H9 (cell line): ENCODE measurements at regions not wholly inside any gene's neighbourhood (a gene's known extent, or its start where the extent isn't known, plus 50 kb on each side); places are given as distances from the start of the nearest gene placed in this dataset.
"Not testable (repeated sequence)": the region's sequence is repeated elsewhere in the genome, so short reads cannot be mapped to it uniquely, and the experiment has no call there.

Source experiments
- DNase-seq: peaks from one replicate; pipeline ENCODE4 v3.0.0-alpha.2; 2017
- H2AFZ ChIP-seq: one replicate; pipeline ENCODE4 v1.6.1; 2013; ENCODE audit warnings: mild to moderate bottlenecking, low read length, control low read depth, moderate library complexity
- H2AK5ac ChIP-seq: 2 replicates; pipeline ENCODE4 v1.6.1; 2013; ENCODE audit warnings: low read length, control low read depth, mixed read lengths; ENCODE audit not compliant: insufficient read length
- H2BK120ac ChIP-seq: one replicate; pipeline ENCODE4 v1.6.1; 2013; ENCODE audit warnings: low read depth, mild to moderate bottlenecking, low read length, control low read depth, inconsistent platforms; ENCODE audit not compliant: poor library complexity, severe bottlenecking
- H2BK12ac ChIP-seq: 2 replicates; pipeline ENCODE4 v1.6.1; 2013; ENCODE audit warnings: low read length, control low read depth, mixed read lengths, low read depth; ENCODE audit not compliant: insufficient read length
- H2BK15ac ChIP-seq: 2 replicates; pipeline ENCODE4 v1.6.1; 2013; ENCODE audit warnings: low read depth, low read length, control low read depth
- H2BK20ac ChIP-seq: one replicate; pipeline ENCODE4 v1.6.1; 2013; ENCODE audit warnings: low read depth, mild to moderate bottlenecking, low read length, control low read depth, inconsistent platforms; ENCODE audit not compliant: poor library complexity, severe bottlenecking
- H2BK5ac ChIP-seq: 2 replicates; pipeline ENCODE4 v1.6.1; 2013; ENCODE audit warnings: low read length, control low read depth, mixed read lengths; ENCODE audit not compliant: insufficient read length
- H3K14ac ChIP-seq: 2 replicates; pipeline ENCODE4 v1.6.1; 2013; ENCODE audit warnings: low read length, control low read depth; ENCODE audit not compliant: insufficient read depth
- H3K18ac ChIP-seq: 2 replicates; pipeline ENCODE4 v1.6.1; 2013; ENCODE audit warnings: low read depth, mild to moderate bottlenecking, mixed read lengths, low read length, control low read depth; ENCODE audit not compliant: insufficient read length
- H3K23ac ChIP-seq: 2 replicates; pipeline ENCODE4 v1.6.1; 2013; ENCODE audit warnings: low read length, control low read depth, mixed read lengths, low read depth; ENCODE audit not compliant: insufficient read length
- H3K23me2 ChIP-seq: 2 replicates; pipeline ENCODE4 v1.6.1; 2013; ENCODE audit warnings: low read depth, mild to moderate bottlenecking, mixed read lengths, low read length, control low read depth; ENCODE audit not compliant: insufficient read length, poor library complexity, severe bottlenecking
- H3K27ac ChIP-seq: 2 replicates; pipeline ENCODE4 v1.5.1; 2013; ENCODE audit warnings: low read length, control low read depth, mixed read lengths, low read depth; ENCODE audit not compliant: insufficient read length
- H3K27me3 ChIP-seq: 2 replicates; pipeline ENCODE4 v1.6.1; 2013; ENCODE audit warnings: low read length, control low read depth, inconsistent platforms; ENCODE audit not compliant: insufficient read depth
- H3K4ac ChIP-seq: 2 replicates; pipeline ENCODE4 v1.6.1; 2013; ENCODE audit warnings: low read depth, mild to moderate bottlenecking, control low read depth, inconsistent platforms, low read length, moderate library complexity
- H3K4me1 ChIP-seq: 2 replicates; pipeline ENCODE4 v1.6.1; 2013; ENCODE audit warnings: low read length, control low read depth, inconsistent platforms; ENCODE audit not compliant: insufficient read depth
- H3K4me2 ChIP-seq: 2 replicates; pipeline ENCODE4 v1.6.1; 2013; ENCODE audit warnings: low read length, control low read depth, mixed read lengths; ENCODE audit not compliant: insufficient read length, insufficient read depth
- H3K56ac ChIP-seq: 2 replicates; pipeline ENCODE4 v1.6.1; 2013; ENCODE audit warnings: low read depth, mild to moderate bottlenecking, mixed read lengths, low read length, control low read depth; ENCODE audit not compliant: insufficient read length
- H3K79me1 ChIP-seq: 2 replicates; pipeline ENCODE4 v1.6.1; 2013; ENCODE audit warnings: low read depth, mild to moderate bottlenecking, moderate library complexity, low read length, control low read depth, inconsistent platforms; ENCODE audit not compliant: insufficient read depth, poor library complexity, severe bottlenecking
- H3K79me2 ChIP-seq: 2 replicates; pipeline ENCODE4 v1.6.1; 2013; ENCODE audit warnings: low read length, control low read depth, inconsistent platforms; ENCODE audit not compliant: insufficient read depth
- H3K9ac ChIP-seq: 2 replicates; pipeline ENCODE4 v1.6.1; 2013; ENCODE audit warnings: low read length, control low read depth, mixed read lengths; ENCODE audit not compliant: insufficient read length; ENCODE audit errors: extremely low read depth
- H3K9me3 ChIP-seq: one replicate; pipeline ENCODE4 v1.6.1; 2013; ENCODE audit warnings: low read depth, low read length, inconsistent platforms; ENCODE audit not compliant: control insufficient read depth
- H3T11ph ChIP-seq: one replicate; pipeline ENCODE4 v1.6.1; 2013; ENCODE audit warnings: mild to moderate bottlenecking, low read length, control low read depth, inconsistent platforms
- H4K20me1 ChIP-seq: one replicate; pipeline ENCODE4 v1.6.1; 2013; ENCODE audit not compliant: control insufficient read depth, insufficient read length, insufficient read depth
- H4K5ac ChIP-seq: 2 replicates; pipeline ENCODE4 v1.6.1; 2013; ENCODE audit warnings: low read depth, mild to moderate bottlenecking, mixed read lengths, low read length, control low read depth; ENCODE audit not compliant: insufficient read length
- H4K8ac ChIP-seq: replicated peaks from 2 replicates; pipeline ENCODE4 v1.6.1; 2013; ENCODE audit warnings: low read length, control low read depth, mixed read lengths, low read depth; ENCODE audit not compliant: insufficient read length
- H4K91ac ChIP-seq: 2 replicates; pipeline ENCODE4 v1.6.1; 2013; ENCODE audit warnings: low read depth, mild to moderate bottlenecking, moderate library complexity, mixed read lengths, low read length, control low read depth; ENCODE audit not compliant: insufficient read length
- H3K27ac Mint-ChIP-seq, 3 experiments: 2 replicates in 2 of 3; 3 replicates in 1 of 3; pipeline ENCODE4 v1.8.0; 2020 to 2021; ENCODE audit warnings: mixed read lengths in 3 of 3, mild to moderate bottlenecking in 1 of 3, moderate library complexity in 1 of 3
- H3K27me3 Mint-ChIP-seq: 2 replicates; pipeline ENCODE4 v1.8.0; 2021; ENCODE audit warnings: low read depth, mild to moderate bottlenecking, moderate library complexity, mixed read lengths
- H3K36me3 Mint-ChIP-seq, 3 experiments: 2 replicates in 2 of 3; 3 replicates in 1 of 3; pipeline ENCODE4 v1.8.0; 2020 to 2021; ENCODE audit warnings: low read depth in 3 of 3, mixed read lengths in 3 of 3; ENCODE audit not compliant: insufficient read depth in 1 of 3
- H3K4me1 Mint-ChIP-seq, 2 experiments: 2 replicates each; pipeline ENCODE4 v1.8.0; 2020; ENCODE audit warnings: mixed read lengths in 2 of 2
- H3K4me3 Mint-ChIP-seq, 2 experiments: 2 replicates in 1 of 2; 3 replicates in 1 of 2; pipeline ENCODE4 v1.8.0; 2020 to 2021; ENCODE audit warnings: mild to moderate bottlenecking in 2 of 2, mixed read lengths in 2 of 2, moderate library complexity in 1 of 2
- H3K9me3 Mint-ChIP-seq, 2 experiments: 2 replicates in 1 of 2; 3 replicates in 1 of 2; pipeline ENCODE4 v1.8.0; 2020; ENCODE audit warnings: mild to moderate bottlenecking in 2 of 2, mixed read lengths in 2 of 2, moderate library complexity in 1 of 2
- CTCF ChIP-seq: fragments of 200-600 bp; sonication (generic); conservative IDR thresholded peaks from 3 replicates; pipeline ENCODE4 v1.8.0; 2021; ENCODE audit warnings: antibody characterized with exemption, mild to moderate bottlenecking
- WGBS: extraction: QIAGEN DNeasy Blood & Tissue Kit; methylation state at CpG from one replicate; pipeline ENCODE4 v1.1.7; 2013; ENCODE audit warnings: missing lambda C conversion rate, low lambda C conversion rate, mixed read lengths; ENCODE audit not compliant: insufficient read length; ENCODE audit errors: extremely low coverage; 5-methylcytosine and 5-hydroxymethylcytosine counted together

- no peak overlapping the region for H3K27ac Mint-ChIP-seq
- Histone ChIP-seq H2BK120ac (no peak overlapping the region), H3K4me1 (no peaks in the 10 kb centered on the region), H3K79me2 (no peaks in the 10 kb centered on the region), H3K4me2 (no peak overlapping the region), H3K27ac (no peak overlapping the region), H2AFZ (no peak overlapping the region), H3K23ac (no peak overlapping the region), H2BK12ac (no peak overlapping the region), H4K91ac (no peak overlapping the region), H3K18ac (no peak overlapping the region), H4K5ac (no peak overlapping the region), H4K8ac (no peak overlapping the region), H3K27me3 (no peaks in the 10 kb centered on the region), H3K14ac (no peak overlapping the region), H4K20me1 (no peaks in the 10 kb centered on the region), H3K4ac (no peak overlapping the region), H2BK15ac (no peak overlapping the region), H2AK5ac (peak overlapping the region; percentile 3), H3K23me2 (no peaks in the 10 kb centered on the region), H3T11ph (no peak overlapping the region), H3K56ac (no peak overlapping the region), H2BK5ac (no peak overlapping the region), H3K79me1 (no peaks in the 10 kb centered on the region), H3K9me3 (no peaks in the 10 kb centered on the region), H3K9ac (no peak overlapping the region), H2BK20ac (no peak overlapping the region)
- DNase-seq: peak; percentile 22
- H3K9me3 Mint-ChIP-seq: no peaks in the 10 kb centered on the region
- WGBS: no CpG with 5 or more reads among the region's 5 CpGs
- H3K4me1 Mint-ChIP-seq: peaks cover 8 to 18% of the 10 kb centered on the region in 2 experiments; a peak in 3 of 4 replicates
- H3K27me3 Mint-ChIP-seq: peaks cover 4% of the 10 kb centered on the region
- TF ChIP-seq CTCF: no peak
- H3K36me3 Mint-ChIP-seq: no peaks in the 10 kb centered on the region
- H3K4me3 Mint-ChIP-seq: no peak overlapping the region
Measured at GRCh38 chr15:77830051-77830468, 197.3 kb upstream of the LINGO1 start.

GRCh38 chr15:77829331-77829730, 196.6 kb upstream of the LINGO1 start:
- H3K27me3 Mint-ChIP-seq, H2AFZ ChIP-seq, H4K91ac ChIP-seq, H2BK20ac ChIP-seq, H2BK5ac ChIP-seq, H4K20me1 ChIP-seq, H2BK12ac ChIP-seq, H3K27me3 ChIP-seq, DNase-seq, H3K56ac ChIP-seq, H3K79me2 ChIP-seq, H2BK15ac ChIP-seq, H3K27ac Mint-ChIP-seq, H3T11ph ChIP-seq, H3K23ac ChIP-seq, H3K9ac ChIP-seq, H3K23me2 ChIP-seq, H3K36me3 Mint-ChIP-seq, H3K27ac ChIP-seq, H3K9me3 ChIP-seq, H3K4me3 Mint-ChIP-seq, H3K9me3 Mint-ChIP-seq, H3K4me1 ChIP-seq, H3K18ac ChIP-seq, H4K8ac ChIP-seq, H3K4ac ChIP-seq, H3K4me2 ChIP-seq, H4K5ac ChIP-seq, H3K14ac ChIP-seq, H3K79me1 ChIP-seq, H2BK120ac ChIP-seq, H2AK5ac ChIP-seq: not testable (repeated sequence)
- H3K4me1 Mint-ChIP-seq: peaks cover 8 to 18% of the 10 kb centered on the region in 2 experiments; a peak in 3 of 4 replicates
- no CpG with 5 or more reads among the region's 6 CpGs for WGBS
